Esophagus muscularis mucosa (tissue), 4 donors: ENCODE measurements at regions not wholly inside any gene's neighbourhood (a gene's known extent, or its start where the extent isn't known, plus 50 kb on each side); places are given as distances from the start of the nearest gene placed in this dataset.

Experiments
- EP300 ChIP-seq: sonication (generic); formaldehyde crosslinking; IDR thresholded peaks from one replicate; pipeline ENCODE4 v1.6.1; 2017; ENCODE audit warnings: antibody characterized with exemption
- POLR2A ChIP-seq: fragments of 450-650 bp; IDR thresholded peaks from one replicate; pipeline ENCODE4 v1.6.1; 2017; ENCODE audit warnings: antibody characterized with exemption, moderate library complexity, mild to moderate bottlenecking, low read depth
- TF ChIP-seq, protein P1 (sequence below), 3 experiments: fragments of 200-600 bp in 2 of 3; fragments of 450-650 bp in 1 of 3; sonication (generic) in 2 of 3; IDR thresholded peaks; one replicate each; pipeline ENCODE4 v1.5.1; 2017 to 2019; ENCODE audit warnings: antibody characterized with exemption in 3 of 3, mild to moderate bottlenecking in 2 of 3, moderate library complexity in 1 of 3

DNA sequence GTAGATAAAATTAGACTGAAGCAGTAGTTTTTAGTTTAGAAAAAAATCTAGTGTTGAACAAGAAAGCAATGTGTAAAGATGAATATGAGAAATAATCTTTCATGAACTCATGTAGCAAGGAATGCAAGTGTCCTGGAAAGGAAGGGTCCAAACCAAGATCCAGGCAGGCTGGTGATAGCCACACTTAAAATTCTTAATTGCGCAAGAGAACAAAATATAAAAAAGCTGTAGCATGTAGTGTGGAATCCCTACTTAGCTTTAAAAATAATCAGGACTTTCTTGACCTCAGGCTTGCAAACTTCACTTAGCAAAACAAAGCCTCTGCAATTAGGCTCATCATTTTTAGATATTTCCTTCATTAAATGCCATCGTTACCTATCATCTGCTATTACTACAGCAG lies 2186.1 kb upstream of the RAG2 start:
- TF ChIP-seq, protein P1, sequence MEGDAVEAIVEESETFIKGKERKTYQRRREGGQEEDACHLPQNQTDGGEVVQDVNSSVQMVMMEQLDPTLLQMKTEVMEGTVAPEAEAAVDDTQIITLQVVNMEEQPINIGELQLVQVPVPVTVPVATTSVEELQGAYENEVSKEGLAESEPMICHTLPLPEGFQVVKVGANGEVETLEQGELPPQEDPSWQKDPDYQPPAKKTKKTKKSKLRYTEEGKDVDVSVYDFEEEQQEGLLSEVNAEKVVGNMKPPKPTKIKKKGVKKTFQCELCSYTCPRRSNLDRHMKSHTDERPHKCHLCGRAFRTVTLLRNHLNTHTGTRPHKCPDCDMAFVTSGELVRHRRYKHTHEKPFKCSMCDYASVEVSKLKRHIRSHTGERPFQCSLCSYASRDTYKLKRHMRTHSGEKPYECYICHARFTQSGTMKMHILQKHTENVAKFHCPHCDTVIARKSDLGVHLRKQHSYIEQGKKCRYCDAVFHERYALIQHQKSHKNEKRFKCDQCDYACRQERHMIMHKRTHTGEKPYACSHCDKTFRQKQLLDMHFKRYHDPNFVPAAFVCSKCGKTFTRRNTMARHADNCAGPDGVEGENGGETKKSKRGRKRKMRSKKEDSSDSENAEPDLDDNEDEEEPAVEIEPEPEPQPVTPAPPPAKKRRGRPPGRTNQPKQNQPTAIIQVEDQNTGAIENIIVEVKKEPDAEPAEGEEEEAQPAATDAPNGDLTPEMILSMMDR (IDR thresholded peaks at IDR 0.05), result no peak
- no peak for TF ChIP-seq POLR2A
- TF ChIP-seq EP300, result no peak
